ENCODE measurements at regions not wholly inside any gene's neighbourhood (a gene's known extent, or its start where the extent isn't known, plus 50 kb on each side); places are given as distances from the start of the nearest gene placed in this dataset.

DNA sequence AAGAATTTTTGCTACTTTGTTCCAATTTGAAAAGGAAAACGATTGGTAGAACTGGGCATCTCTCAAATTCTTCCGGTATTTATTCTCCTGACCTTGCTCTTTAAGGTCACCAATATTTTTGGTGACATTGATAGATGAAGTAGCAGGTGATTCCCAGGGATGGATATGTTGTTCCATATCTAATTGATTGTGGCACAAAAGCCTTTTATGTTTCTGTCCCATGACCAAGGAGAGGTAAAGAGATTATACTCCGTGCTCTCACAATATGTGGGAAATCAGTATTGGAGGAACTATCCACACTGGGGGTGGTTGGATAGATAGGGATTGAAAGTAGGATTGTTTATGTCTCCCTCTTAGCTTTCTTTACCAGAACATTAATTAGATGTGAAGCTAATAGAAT lies 61.7 kb upstream of the LRIG3 start:
- Histone ChIP-seq H3K27ac (ENCODE audit: low read length) (no peak overlapping the region), H3K4me3 (ENCODE audit: low read length) (no peak overlapping the region), H3K4me1 (ENCODE audit: control insufficient read depth, insufficient read depth, low read length) (no peaks in the 10 kb centered on the region), H3K9me3 (replicated peaks; ENCODE audit: control insufficient read depth, low read depth, low read length) (no peaks in the 10 kb centered on the region), H3K36me3 (ENCODE audit: control insufficient read depth, insufficient read depth, low read length) (no peaks in the 10 kb centered on the region), H3K27me3 (ENCODE audit: control insufficient read depth, insufficient read depth, low read length) (no peaks in the 10 kb centered on the region)
- DNase-seq = no peak
- 100% methylated on average over 1 of the region's 3 CpGs for WGBS (ENCODE audit: insufficient coverage)

GRCh38 chr12:58980768-58981167 lies 60.5 kb upstream of the LRIG3 start:
- H3K4me1 ChIP-seq (ENCODE audit: control insufficient read depth, insufficient read depth, low read length) = no peaks in the 10 kb centered on the region
- H3K9me3 ChIP-seq (replicated peaks; ENCODE audit: control insufficient read depth, low read depth, low read length) = no peaks in the 10 kb centered on the region
- no peak overlapping the region for H3K27ac ChIP-seq (ENCODE audit: low read length)
- no peaks in the 10 kb centered on the region for H3K27me3 ChIP-seq (ENCODE audit: control insufficient read depth, insufficient read depth, low read length)
- no CpG with 5 or more reads among the region's 1 CpG for WGBS (ENCODE audit: insufficient coverage)
- no peak overlapping the region for H3K4me3 ChIP-seq (ENCODE audit: low read length)
- no peak for DNase-seq
- no peaks in the 10 kb centered on the region for H3K36me3 ChIP-seq (ENCODE audit: control insufficient read depth, insufficient read depth, low read length)

- Histone ChIP-seq H3K27ac (ENCODE audit: low read length) (no peak overlapping the region), H3K4me1 (ENCODE audit: control insufficient read depth, insufficient read depth, low read length) (no peaks in the 10 kb centered on the region), H3K27me3 (ENCODE audit: control insufficient read depth, insufficient read depth, low read length) (no peaks in the 10 kb centered on the region), H3K9me3 (replicated peaks; ENCODE audit: control insufficient read depth, low read depth, low read length) (no peaks in the 10 kb centered on the region), H3K36me3 (ENCODE audit: control insufficient read depth, insufficient read depth, low read length) (no peaks in the 10 kb centered on the region), H3K4me3 (ENCODE audit: low read length) (no peak overlapping the region)
- DNase-seq = no peak
- 40% methylated on average over 1 of the region's 3 CpGs for WGBS (ENCODE audit: insufficient coverage)
Measured at GRCh38 chr12:58978717-58979116, 58.4 kb upstream of the LRIG3 start.

- Histone ChIP-seq H3K27me3 (ENCODE audit: control insufficient read depth, insufficient read depth, low read length) (no peaks in the 10 kb centered on the region), H3K36me3 (ENCODE audit: control insufficient read depth, insufficient read depth, low read length) (no peaks in the 10 kb centered on the region), H3K9me3 (replicated peaks; ENCODE audit: control insufficient read depth, low read depth, low read length) (no peaks in the 10 kb centered on the region), H3K27ac (ENCODE audit: low read length) (no peak overlapping the region), H3K4me3 (ENCODE audit: low read length) (no peak overlapping the region), H3K4me1 (ENCODE audit: control insufficient read depth, insufficient read depth, low read length) (no peaks in the 10 kb centered on the region)
- no peak for DNase-seq
- WGBS (ENCODE audit: insufficient coverage) = no CpG with 5 or more reads among the region's 4 CpGs
Measured at GRCh38 chr12:58977476-58977875, 57.2 kb upstream of the LRIG3 start.

- Histone ChIP-seq H3K36me3 (ENCODE audit: control insufficient read depth, insufficient read depth, low read length) (no peaks in the 10 kb centered on the region), H3K9me3 (replicated peaks; ENCODE audit: control insufficient read depth, low read depth, low read length) (no peaks in the 10 kb centered on the region), H3K4me3 (ENCODE audit: low read length) (no peak overlapping the region), H3K27ac (ENCODE audit: low read length) (no peak overlapping the region), H3K27me3 (ENCODE audit: control insufficient read depth, insufficient read depth, low read length) (no peaks in the 10 kb centered on the region), H3K4me1 (ENCODE audit: control insufficient read depth, insufficient read depth, low read length) (no peaks in the 10 kb centered on the region)
- no peak for DNase-seq
- whole genome bisulfite sequencing (ENCODE audit: insufficient coverage) = 89% methylated on average over 1 of the region's 2 CpGs
Measured at GRCh38 chr12:58976146-58976545, 55.8 kb upstream of the LRIG3 start.
